Tibial nerve (tissue), 3 donors: ENCODE measurements at regions not wholly inside any gene's neighbourhood (a gene's known extent, or its start where the extent isn't known, plus 50 kb on each side); places are given as distances from the start of the nearest gene placed in this dataset.
"Not testable (repeated sequence)": the region's sequence is repeated elsewhere in the genome, so short reads cannot be mapped to it uniquely, and the experiment has no call there.

Experiments used
- CTCF ChIP-seq, 5 experiments: fragments of 200-600 bp in 3 of 5; fragments of 450-650 bp in 2 of 5; sonication (generic) in 3 of 5; IDR thresholded peaks; one replicate each; pipeline ENCODE4 v1.5.1; 2016 to 2019; ENCODE audit warnings: antibody characterized with exemption in 5 of 5, mild to moderate bottlenecking in 3 of 5, moderate library complexity in 2 of 5
- POLR2A ChIP-seq, 2 donors: fragments of 450-650 bp; IDR thresholded peaks; one replicate each; pipeline ENCODE4 v1.6.1; 2017; ENCODE audit warnings: antibody characterized with exemption in 2 of 2, mild to moderate bottlenecking in 2 of 2, moderate library complexity in 2 of 2

- not testable (repeated sequence) for TF ChIP-seq CTCF, POLR2A (IDR thresholded peaks at IDR 0.05)
These were observed 69.5 kb downstream of the MDH2 start for GRCh38 chr7:76117306-76117991.
